ENCODE measurements at regions not wholly inside any gene's neighbourhood (a gene's known extent, or its start where the extent isn't known, plus 50 kb on each side); places are given as distances from the start of the nearest gene placed in this dataset.
A peak's percentile ranks its signal among the peaks of the same experiment; 100 is the strongest.
"Not testable (repeated sequence)": the region's sequence is repeated elsewhere in the genome, so short reads cannot be mapped to it uniquely, and the experiment has no call there.

DNA sequence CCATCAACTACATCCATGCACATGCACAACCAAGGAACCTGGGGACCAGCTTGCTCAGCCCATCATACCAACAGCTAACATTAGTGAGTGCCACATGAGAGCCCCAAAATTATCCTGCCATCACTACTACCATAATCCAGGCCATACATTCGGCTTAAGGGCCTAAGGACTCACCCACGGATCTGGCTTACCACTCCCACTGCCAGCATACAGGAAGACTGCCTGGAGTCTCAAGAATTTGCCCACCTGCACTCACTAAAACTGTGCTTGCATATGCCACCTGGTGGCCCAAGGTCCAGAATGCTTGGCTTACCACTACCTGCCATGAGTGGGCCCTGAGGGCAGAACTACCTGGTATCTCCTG lies 1562.9 kb upstream of the PRR20A start:
- H3K36me3 Mint-ChIP-seq (ENCODE audit: low read depth): peaks cover 5% of the 10 kb centered on the region
- H3K27ac Mint-ChIP-seq (ENCODE audit: unreplicated experiment): peak overlapping the region; percentile 79
- no peak overlapping the region for H3K4me3 Mint-ChIP-seq
- TF ChIP-seq, protein P1, sequence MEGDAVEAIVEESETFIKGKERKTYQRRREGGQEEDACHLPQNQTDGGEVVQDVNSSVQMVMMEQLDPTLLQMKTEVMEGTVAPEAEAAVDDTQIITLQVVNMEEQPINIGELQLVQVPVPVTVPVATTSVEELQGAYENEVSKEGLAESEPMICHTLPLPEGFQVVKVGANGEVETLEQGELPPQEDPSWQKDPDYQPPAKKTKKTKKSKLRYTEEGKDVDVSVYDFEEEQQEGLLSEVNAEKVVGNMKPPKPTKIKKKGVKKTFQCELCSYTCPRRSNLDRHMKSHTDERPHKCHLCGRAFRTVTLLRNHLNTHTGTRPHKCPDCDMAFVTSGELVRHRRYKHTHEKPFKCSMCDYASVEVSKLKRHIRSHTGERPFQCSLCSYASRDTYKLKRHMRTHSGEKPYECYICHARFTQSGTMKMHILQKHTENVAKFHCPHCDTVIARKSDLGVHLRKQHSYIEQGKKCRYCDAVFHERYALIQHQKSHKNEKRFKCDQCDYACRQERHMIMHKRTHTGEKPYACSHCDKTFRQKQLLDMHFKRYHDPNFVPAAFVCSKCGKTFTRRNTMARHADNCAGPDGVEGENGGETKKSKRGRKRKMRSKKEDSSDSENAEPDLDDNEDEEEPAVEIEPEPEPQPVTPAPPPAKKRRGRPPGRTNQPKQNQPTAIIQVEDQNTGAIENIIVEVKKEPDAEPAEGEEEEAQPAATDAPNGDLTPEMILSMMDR (conservative IDR thresholded peaks at IDR 0.05): no peak
- no peak for DNase-seq (ENCODE audit: low read depth, low spot score)
- no peaks in the 10 kb centered on the region for H3K9me3 Mint-ChIP-seq
- peaks cover 33% of the 10 kb centered on the region for H3K27me3 Mint-ChIP-seq (ENCODE audit: low read depth)
- peaks cover 10% of the 10 kb centered on the region for H3K4me1 Mint-ChIP-seq

DNA sequence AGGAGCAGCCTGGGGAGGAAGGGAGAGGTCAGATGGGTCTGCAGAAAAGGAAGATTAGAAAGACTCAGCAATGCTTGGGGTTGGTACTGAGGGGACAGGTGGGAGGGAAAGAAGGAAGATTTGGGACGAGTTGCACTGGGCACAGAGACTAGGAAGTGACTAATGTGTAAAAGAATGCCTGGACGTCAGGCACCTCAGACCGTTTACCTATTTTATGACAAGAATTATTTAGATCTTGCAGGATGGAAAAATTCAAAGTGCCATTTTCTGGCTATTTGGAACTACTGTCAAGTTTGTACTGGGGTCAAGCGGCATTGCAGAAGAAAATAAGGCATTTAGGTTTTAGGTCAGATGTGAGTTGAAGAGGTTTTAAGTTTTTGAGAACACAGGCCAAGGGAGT lies 1558.4 kb upstream of the PRR20A start:
- DNase-seq (ENCODE audit: low read depth, low spot score); H3K4me3 Mint-ChIP-seq; H3K4me1 Mint-ChIP-seq; H3K27ac Mint-ChIP-seq (ENCODE audit: unreplicated experiment); H3K9me3 Mint-ChIP-seq; H3K36me3 Mint-ChIP-seq (ENCODE audit: low read depth): not testable (repeated sequence)
- H3K27me3 Mint-ChIP-seq (ENCODE audit: low read depth): peaks cover 50% of the 10 kb centered on the region

DNA sequence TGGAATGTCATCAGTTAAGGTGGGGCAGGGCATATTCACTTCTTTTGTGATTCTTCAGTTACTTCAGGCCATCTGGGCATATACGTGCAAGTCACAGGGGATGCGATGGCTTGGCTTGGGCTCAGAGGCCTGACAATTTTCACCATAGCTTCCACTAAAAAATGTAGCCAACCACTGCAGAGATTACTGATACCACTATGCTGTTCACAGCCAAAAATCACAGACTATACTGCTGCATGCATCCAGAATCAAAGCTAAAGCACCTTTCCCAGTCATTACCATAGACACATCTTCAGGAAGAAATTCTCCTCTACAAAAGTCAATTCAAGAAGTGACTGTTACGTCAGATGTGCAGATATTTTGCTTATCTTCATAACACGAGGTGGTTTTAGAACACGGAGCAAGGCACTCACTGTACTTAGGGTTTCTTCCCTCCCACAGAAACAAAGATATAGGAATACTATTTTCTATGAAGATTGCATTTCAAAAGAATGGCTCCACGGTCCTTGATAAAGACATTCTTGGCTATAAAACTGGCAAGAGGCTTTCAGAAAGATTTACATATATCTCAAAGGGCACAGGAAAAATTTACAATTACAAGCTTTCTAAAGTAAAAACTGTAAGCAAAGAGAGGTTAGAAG lies 1556.6 kb upstream of the PRR20A start:
- H3K9me3 Mint-ChIP-seq: peaks cover 5% of the 10 kb centered on the region
- DNase-seq (ENCODE audit: low read depth, low spot score): no peak
- no peak overlapping the region for H3K4me3 Mint-ChIP-seq
- peaks cover 5% of the 10 kb centered on the region for H3K36me3 Mint-ChIP-seq (ENCODE audit: low read depth)
- TF ChIP-seq, protein P1 (conservative IDR thresholded peaks at IDR 0.05): no peak
- H3K4me1 Mint-ChIP-seq: no peaks in the 10 kb centered on the region
- H3K27me3 Mint-ChIP-seq (ENCODE audit: low read depth): peaks cover 50% of the 10 kb centered on the region
- H3K27ac Mint-ChIP-seq (ENCODE audit: unreplicated experiment): no peak overlapping the region

DNA sequence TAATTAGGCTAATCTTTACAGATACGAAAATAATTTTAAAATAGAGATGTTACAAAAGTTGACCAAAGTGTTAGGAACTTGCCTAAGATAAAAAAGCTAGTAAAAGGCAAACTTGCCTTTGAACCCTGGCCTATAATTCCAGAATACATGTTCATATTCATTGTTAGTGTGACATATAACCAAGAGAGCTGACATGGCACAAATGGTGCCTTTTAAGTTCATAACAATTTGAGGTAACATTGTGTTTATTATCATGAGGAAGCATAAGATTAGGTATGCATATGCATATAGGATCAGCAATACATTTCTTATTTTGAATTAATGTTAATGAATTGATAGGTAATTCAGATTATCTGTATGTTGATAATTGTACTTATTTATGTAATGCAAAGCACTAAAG lies 1537.9 kb upstream of the PRR20A start:
- TF ChIP-seq, protein P1 (conservative IDR thresholded peaks at IDR 0.05): no peak
- Mint-ChIP-seq H3K4me3 (no peak overlapping the region), H3K27me3 (ENCODE audit: low read depth) (no peaks in the 10 kb centered on the region), H3K36me3 (ENCODE audit: low read depth) (no peaks in the 10 kb centered on the region), H3K27ac (ENCODE audit: unreplicated experiment) (no peak overlapping the region), H3K4me1 (no peaks in the 10 kb centered on the region), H3K9me3 (no peaks in the 10 kb centered on the region)
- no peak for DNase-seq (ENCODE audit: low read depth, low spot score)

DNA sequence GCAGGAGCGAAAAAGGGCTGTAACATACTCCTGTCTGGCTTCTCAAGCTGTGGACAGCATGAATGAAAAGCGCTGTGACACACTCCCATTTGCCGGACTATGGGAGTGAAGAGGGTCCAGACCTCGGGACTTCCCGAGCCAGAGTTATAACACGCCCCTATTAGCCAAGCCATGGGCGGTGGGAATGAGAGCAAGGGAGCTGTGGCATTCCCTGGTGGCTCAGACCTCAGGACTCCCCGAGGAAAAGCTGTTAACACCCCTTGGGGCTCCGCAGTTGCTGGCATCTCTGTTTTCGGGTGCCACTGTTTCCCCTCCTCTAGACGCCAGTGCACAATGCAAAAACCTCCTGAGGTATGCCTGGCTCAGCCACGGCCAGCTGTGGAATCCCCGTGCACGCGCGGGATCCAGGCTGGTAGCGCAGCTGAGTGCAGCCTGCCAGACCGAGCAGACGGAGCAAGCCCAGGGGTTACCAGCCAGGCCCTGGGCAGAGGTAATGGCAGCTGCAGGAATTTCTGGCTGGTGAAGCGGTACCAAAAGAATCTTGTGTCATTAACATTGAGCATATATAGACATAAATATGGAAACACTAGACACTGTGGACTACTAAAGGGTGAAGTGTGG lies 1534.6 kb upstream of the PRR20A start:
- Mint-ChIP-seq H3K36me3 (ENCODE audit: low read depth) (no peaks in the 10 kb centered on the region), H3K4me1 (no peaks in the 10 kb centered on the region), H3K27ac (ENCODE audit: unreplicated experiment) (no peak overlapping the region), H3K4me3 (no peak overlapping the region), H3K9me3 (no peaks in the 10 kb centered on the region), H3K27me3 (ENCODE audit: low read depth) (no peaks in the 10 kb centered on the region)
- DNase-seq (ENCODE audit: low read depth, low spot score): no peak
- TF ChIP-seq, protein P1 (conservative IDR thresholded peaks at IDR 0.05): no peak

DNA sequence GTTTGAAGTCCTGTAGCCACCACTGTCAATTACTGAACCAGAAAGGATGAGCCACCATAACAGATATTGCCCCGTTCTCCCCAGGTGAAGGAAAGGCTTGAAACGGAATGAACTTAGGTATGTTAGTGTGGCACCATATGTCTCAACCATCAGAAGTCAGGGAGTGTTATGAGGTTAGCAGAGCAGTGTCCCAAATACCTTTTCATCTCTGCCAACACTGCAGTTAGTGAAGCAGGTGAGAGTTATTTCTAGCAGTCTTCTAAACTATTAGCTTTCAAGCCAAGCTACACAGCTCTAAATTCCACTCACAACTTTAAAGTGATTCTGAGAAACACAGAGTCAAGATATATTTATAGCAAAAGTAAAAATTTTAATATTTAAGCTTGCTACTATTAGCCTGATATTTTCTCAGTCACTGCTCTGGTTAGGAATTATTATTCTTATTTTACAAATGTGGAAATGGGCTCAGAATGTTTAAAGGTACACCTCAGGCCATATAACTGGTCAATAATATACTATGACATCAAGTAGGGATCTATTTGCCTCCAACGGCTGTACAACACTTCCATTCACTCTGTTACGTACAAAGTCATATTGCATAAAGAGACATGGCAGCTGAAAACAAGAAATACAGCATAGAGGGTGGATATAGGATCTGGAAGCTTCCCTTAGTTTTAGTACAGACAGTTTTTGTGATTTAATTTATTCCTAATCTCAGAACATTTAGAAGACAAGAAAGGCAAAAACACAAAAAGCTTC lies 1527.1 kb upstream of the PRR20A start:
- no peak for DNase-seq (ENCODE audit: low read depth, low spot score)
- Mint-ChIP-seq H3K36me3 (ENCODE audit: low read depth) (no peaks in the 10 kb centered on the region), H3K9me3 (no peaks in the 10 kb centered on the region), H3K4me3 (no peak overlapping the region), H3K4me1 (no peaks in the 10 kb centered on the region), H3K27me3 (ENCODE audit: low read depth) (no peaks in the 10 kb centered on the region), H3K27ac (ENCODE audit: unreplicated experiment) (no peak overlapping the region)
- TF ChIP-seq, protein P1 (conservative IDR thresholded peaks at IDR 0.05): no peak

Measured in neural crest cell (in vitro differentiated cells).